NT2/D1 (cell line): ENCODE measurements at regions not wholly inside any gene's neighbourhood (a gene's known extent, or its start where the extent isn't known, plus 50 kb on each side); places are given as distances from the start of the nearest gene placed in this dataset.

Source experiments
- YY1 ChIP-seq: IDR thresholded peaks from 2 replicates; pipeline ENCODE4 v1.6.1; 2011; ENCODE audit not compliant: insufficient read length, insufficient read depth
- ZNF274 ChIP-seq: IDR thresholded peaks from 2 replicates; pipeline ENCODE4 v1.6.1; 2011; ENCODE audit warnings: mild to moderate bottlenecking, low read depth, low read length

- no peak for TF ChIP-seq YY1
- no peak for TF ChIP-seq ZNF274
These were observed 1342.2 kb downstream of the PLA2G4A start for GRCh38 chr1:188170935-188171334.
